Trophoblast cell (in vitro differentiated cells and primary cell): ENCODE measurements at regions not wholly inside any gene's neighbourhood (a gene's known extent, or its start where the extent isn't known, plus 50 kb on each side); places are given as distances from the start of the nearest gene placed in this dataset.
"Not testable (repeated sequence)": the region's sequence is repeated elsewhere in the genome, so short reads cannot be mapped to it uniquely, and the experiment has no call there.

Source experiments
- DNase-seq, 2 donors: peaks; one replicate each; pipeline ENCODE4 v3.0.0-alpha.2; 2016
- H2AFZ ChIP-seq: 2 replicates; pipeline ENCODE4 v1.6.1; 2013; ENCODE audit warnings: low read length, moderate library complexity, mild to moderate bottlenecking; ENCODE audit not compliant: insufficient read depth, poor library complexity
- H2AK5ac ChIP-seq: 2 replicates; pipeline ENCODE4 v1.6.1; 2013; ENCODE audit warnings: mild to moderate bottlenecking, low read length
- H2BK120ac ChIP-seq: 2 replicates; pipeline ENCODE4 v1.6.1; 2013; ENCODE audit warnings: low read length, mild to moderate bottlenecking, moderate library complexity; ENCODE audit not compliant: insufficient read depth, poor library complexity
- H2BK12ac ChIP-seq: 2 replicates; pipeline ENCODE4 v1.6.1; 2013; ENCODE audit warnings: mild to moderate bottlenecking, low read length, moderate library complexity
- H2BK5ac ChIP-seq: 2 replicates; pipeline ENCODE4 v1.6.1; 2013; ENCODE audit warnings: low read length, low read depth, moderate library complexity, mild to moderate bottlenecking; ENCODE audit not compliant: poor library complexity
- H3K14ac ChIP-seq: 2 replicates; pipeline ENCODE4 v1.6.1; 2013; ENCODE audit warnings: mild to moderate bottlenecking, low read length
- H3K18ac ChIP-seq: 2 replicates; pipeline ENCODE4 v1.6.1; 2013; ENCODE audit warnings: mild to moderate bottlenecking, low read length
- H3K23ac ChIP-seq: 2 replicates; pipeline ENCODE4 v1.6.1; 2013; ENCODE audit warnings: low read length
- H3K27ac ChIP-seq: 2 replicates; pipeline ENCODE4 v1.5.1; 2013; ENCODE audit warnings: low read depth, mild to moderate bottlenecking, inconsistent platforms, low read length, moderate library complexity
- H3K27me3 ChIP-seq: 2 replicates; pipeline ENCODE4 v1.6.1; 2013; ENCODE audit warnings: inconsistent platforms, mild to moderate bottlenecking, low read length, moderate library complexity; ENCODE audit not compliant: insufficient read depth
- H3K36me3 ChIP-seq, 2 experiments: 1 replicate in 1 of 2; 2 replicates in 1 of 2; pipeline ENCODE4 v1.6.1; 2013; ENCODE audit warnings: low read length in 2 of 2, mild to moderate bottlenecking in 2 of 2, moderate library complexity in 1 of 2; ENCODE audit not compliant: insufficient read depth in 2 of 2, control insufficient read depth in 1 of 2
- H3K4ac ChIP-seq: 2 replicates; pipeline ENCODE4 v1.6.1; 2013; ENCODE audit warnings: low read depth, mild to moderate bottlenecking, low read length, moderate library complexity
- H3K4me1 ChIP-seq, 2 experiments: 1 replicate in 1 of 2; 2 replicates in 1 of 2; pipeline ENCODE4 v1.6.1; 2013; ENCODE audit warnings: low read length in 2 of 2, mild to moderate bottlenecking in 2 of 2, moderate library complexity in 1 of 2; ENCODE audit not compliant: insufficient read depth in 2 of 2, control insufficient read depth in 1 of 2
- H3K4me2 ChIP-seq: 2 replicates; pipeline ENCODE4 v1.6.1; 2013; ENCODE audit warnings: inconsistent platforms, mild to moderate bottlenecking, low read length, moderate library complexity
- H3K4me3 ChIP-seq: 2 replicates; pipeline ENCODE4 v1.5.1; 2013; ENCODE audit warnings: mild to moderate bottlenecking, low read depth, low read length, inconsistent platforms
- H3K79me1 ChIP-seq: one replicate; pipeline ENCODE4 v1.6.1; 2013; ENCODE audit warnings: low read length
- H3K79me2 ChIP-seq: 2 replicates; pipeline ENCODE4 v1.6.1; 2013; ENCODE audit warnings: low read length, mild to moderate bottlenecking; ENCODE audit not compliant: control insufficient read depth, insufficient read depth, poor library complexity
- H3K9ac ChIP-seq: 2 replicates; pipeline ENCODE4 v1.6.1; 2013; ENCODE audit warnings: mild to moderate bottlenecking, low read length
- H3K9me3 ChIP-seq: 2 replicates; pipeline ENCODE4 v1.6.1; 2013; ENCODE audit warnings: low read depth, mild to moderate bottlenecking, control low read depth, inconsistent platforms, low read length; ENCODE audit not compliant: insufficient read depth
- H4K12ac ChIP-seq: 2 replicates; pipeline ENCODE4 v1.6.1; 2013; ENCODE audit warnings: low read depth, mild to moderate bottlenecking, low read length, moderate library complexity
- H4K8ac ChIP-seq: 2 replicates; pipeline ENCODE4 v1.6.1; 2013; ENCODE audit warnings: low read depth, mild to moderate bottlenecking, low read length, moderate library complexity
- H4K91ac ChIP-seq: one replicate; pipeline ENCODE4 v1.6.1; 2013; ENCODE audit warnings: low read depth, mild to moderate bottlenecking, low read length, moderate library complexity
- WGBS: extraction: QIAGEN DNeasy Blood & Tissue Kit; methylation state at CpG from one replicate; pipeline ENCODE4 v1.1.7; 2013; ENCODE audit warnings: missing lambda C conversion rate; ENCODE audit not compliant: insufficient read length, insufficient coverage; ENCODE audit errors: extremely low coverage; 5-methylcytosine and 5-hydroxymethylcytosine counted together

GRCh38 chr5:110893854-110894483, 155.2 kb downstream of the SLC25A46 start:
- not testable (repeated sequence) for H3K79me1 ChIP-seq, H4K8ac ChIP-seq, H2BK12ac ChIP-seq, H3K9ac ChIP-seq, H3K18ac ChIP-seq, H3K36me3 ChIP-seq, H3K4me2 ChIP-seq, H2AFZ ChIP-seq, H3K9me3 ChIP-seq, DNase-seq, H3K4me3 ChIP-seq, H4K12ac ChIP-seq, H3K79me2 ChIP-seq, H4K91ac ChIP-seq, H3K27ac ChIP-seq, H2BK120ac ChIP-seq, H2AK5ac ChIP-seq, H3K23ac ChIP-seq, H3K14ac ChIP-seq, H3K4me1 ChIP-seq, H2BK5ac ChIP-seq, H3K27me3 ChIP-seq, H3K4ac ChIP-seq
- no CpG with 5 or more reads among the region's 36 CpGs for WGBS

- no peak overlapping the region for H3K27ac ChIP-seq
- H2BK12ac ChIP-seq = no peak overlapping the region
- H2AFZ ChIP-seq = no peak overlapping the region
- WGBS = no CpG with 5 or more reads among the region's 8 CpGs
- H3K9me3 ChIP-seq = peaks cover 4% of the 10 kb centered on the region
- no peak overlapping the region for H3K4me3 ChIP-seq
- H3K9ac ChIP-seq = no peak overlapping the region
- H3K4me2 ChIP-seq = no peak overlapping the region
- H2BK5ac ChIP-seq = no peak overlapping the region
- H2AK5ac ChIP-seq = no peak overlapping the region
- no peak overlapping the region for H3K23ac ChIP-seq
- H2BK120ac ChIP-seq = no peak overlapping the region
- H4K8ac ChIP-seq = no peak overlapping the region
- no peak overlapping the region for H4K12ac ChIP-seq
- DNase-seq = no peak
- no peaks in the 10 kb centered on the region for H3K79me1 ChIP-seq
- no peaks in the 10 kb centered on the region for H3K79me2 ChIP-seq
- H3K36me3 ChIP-seq = no peaks in the 10 kb centered on the region
- H4K91ac ChIP-seq = no peak overlapping the region
- no peaks in the 10 kb centered on the region for H3K27me3 ChIP-seq
- H3K4ac ChIP-seq = no peak overlapping the region
- no peak overlapping the region for H3K18ac ChIP-seq
- H3K4me1 ChIP-seq = no peaks in the 10 kb centered on the region
- H3K14ac ChIP-seq = no peak overlapping the region
Observed at GRCh38 chr5:110894805-110895204, 156.0 kb downstream of the SLC25A46 start.

- H3K36me3 ChIP-seq = no peaks in the 10 kb centered on the region
- no peaks in the 10 kb centered on the region for H3K79me2 ChIP-seq
- no peak overlapping the region for H3K4me2 ChIP-seq
- no peak overlapping the region for H3K18ac ChIP-seq
- H3K4me3 ChIP-seq = no peak overlapping the region
- H3K79me1 ChIP-seq = no peaks in the 10 kb centered on the region
- H2BK12ac ChIP-seq = no peak overlapping the region
- H4K91ac ChIP-seq = no peak overlapping the region
- no peaks in the 10 kb centered on the region for H3K4me1 ChIP-seq
- H3K14ac ChIP-seq = no peak overlapping the region
- peaks cover 4% of the 10 kb centered on the region for H3K9me3 ChIP-seq
- H3K9ac ChIP-seq = no peak overlapping the region
- no peak overlapping the region for H4K8ac ChIP-seq
- DNase-seq = no peak
- H3K27me3 ChIP-seq = no peaks in the 10 kb centered on the region
- H2BK5ac ChIP-seq = no peak overlapping the region
- H4K12ac ChIP-seq = no peak overlapping the region
- no peak overlapping the region for H3K23ac ChIP-seq
- no peak overlapping the region for H3K4ac ChIP-seq
- no peak overlapping the region for H2AK5ac ChIP-seq
- no peak overlapping the region for H2BK120ac ChIP-seq
- no peak overlapping the region for H2AFZ ChIP-seq
- H3K27ac ChIP-seq = no peak overlapping the region
Observed at GRCh38 chr5:110896901-110897300, 158.1 kb downstream of the SLC25A46 start.

- H3K79me1 ChIP-seq = no peaks in the 10 kb centered on the region
- no peaks in the 10 kb centered on the region for H3K27me3 ChIP-seq
- H3K9me3 ChIP-seq = no peaks in the 10 kb centered on the region
- no peaks in the 10 kb centered on the region for H3K79me2 ChIP-seq
- H4K12ac ChIP-seq = no peak overlapping the region
- no peak overlapping the region for H3K27ac ChIP-seq
- no peak overlapping the region for H2AFZ ChIP-seq
- H3K4me2 ChIP-seq = no peak overlapping the region
- no peak overlapping the region for H3K14ac ChIP-seq
- no peak overlapping the region for H3K4me3 ChIP-seq
- H3K9ac ChIP-seq = no peak overlapping the region
- H4K91ac ChIP-seq = no peak overlapping the region
- no peak overlapping the region for H2AK5ac ChIP-seq
- no peak overlapping the region for H2BK12ac ChIP-seq
- no peak overlapping the region for H3K4ac ChIP-seq
- H3K4me1 ChIP-seq = peaks cover 0 to 2% of the 10 kb centered on the region in 2 experiments
- no peaks in the 10 kb centered on the region for H3K36me3 ChIP-seq
- H3K23ac ChIP-seq = no peak overlapping the region
- no peak overlapping the region for H2BK120ac ChIP-seq
- no peak overlapping the region for H3K18ac ChIP-seq
- no peak overlapping the region for H2BK5ac ChIP-seq
- peak in 1 of 2 donors; percentile 21 for DNase-seq
- no CpG with 5 or more reads among the region's 4 CpGs for WGBS
- H4K8ac ChIP-seq = no peak overlapping the region
Observed at GRCh38 chr5:110899566-110900412, 161.0 kb downstream of the SLC25A46 start.
